HG02981 (cell line): ENCODE measurements at regions not wholly inside any gene's neighbourhood (a gene's known extent, or its start where the extent isn't known, plus 50 kb on each side); places are given as distances from the start of the nearest gene placed in this dataset.

Source experiments
- ATAC-seq: cut with Tn5 transposase; IDR thresholded peaks from one replicate; pipeline ENCODE4 v1.9.1; 2021; ENCODE audit warnings: mild to moderate bottlenecking, moderate library complexity; ENCODE audit not compliant: unreplicated experiment

DNA sequence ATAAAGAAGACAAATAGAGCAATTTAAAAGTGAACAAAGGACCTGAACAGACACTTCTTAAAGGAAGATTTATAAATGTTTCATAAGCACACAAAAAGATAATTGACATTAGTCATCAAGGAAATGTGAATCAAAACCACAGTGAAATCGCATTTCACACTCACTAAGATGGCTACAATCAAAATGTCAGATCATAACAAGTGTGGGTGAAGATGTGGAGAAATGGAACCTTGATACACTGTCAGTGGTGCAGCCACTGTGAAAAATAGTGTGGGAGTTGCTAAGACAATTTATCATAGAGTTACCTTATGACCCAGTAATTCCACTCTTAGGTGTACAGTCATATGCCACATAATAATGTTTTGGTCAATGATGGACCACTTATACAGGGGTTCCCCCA, 54.5 kb upstream of the HTR4 start:
- ATAC-seq: no peak

DNA sequence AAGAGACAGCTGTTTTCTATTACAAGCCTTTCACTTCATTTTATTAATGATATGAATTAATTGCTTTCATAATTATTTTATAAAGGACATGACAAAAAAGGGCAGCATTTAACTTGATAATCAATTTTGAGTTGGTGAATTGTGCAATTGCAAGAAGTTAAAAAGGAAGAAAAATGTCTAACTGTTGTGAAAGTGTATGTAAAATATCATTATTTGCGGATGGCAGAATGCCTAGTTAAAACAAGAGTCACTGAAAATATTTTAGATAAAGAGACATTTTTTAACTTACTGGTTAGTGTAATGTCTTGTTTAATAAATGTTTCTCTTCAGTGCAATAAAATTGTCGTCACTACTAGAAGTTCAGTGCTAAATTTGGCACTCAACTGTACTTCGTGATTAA, 57.6 kb upstream of the HTR4 start:
- no peak for ATAC-seq

DNA sequence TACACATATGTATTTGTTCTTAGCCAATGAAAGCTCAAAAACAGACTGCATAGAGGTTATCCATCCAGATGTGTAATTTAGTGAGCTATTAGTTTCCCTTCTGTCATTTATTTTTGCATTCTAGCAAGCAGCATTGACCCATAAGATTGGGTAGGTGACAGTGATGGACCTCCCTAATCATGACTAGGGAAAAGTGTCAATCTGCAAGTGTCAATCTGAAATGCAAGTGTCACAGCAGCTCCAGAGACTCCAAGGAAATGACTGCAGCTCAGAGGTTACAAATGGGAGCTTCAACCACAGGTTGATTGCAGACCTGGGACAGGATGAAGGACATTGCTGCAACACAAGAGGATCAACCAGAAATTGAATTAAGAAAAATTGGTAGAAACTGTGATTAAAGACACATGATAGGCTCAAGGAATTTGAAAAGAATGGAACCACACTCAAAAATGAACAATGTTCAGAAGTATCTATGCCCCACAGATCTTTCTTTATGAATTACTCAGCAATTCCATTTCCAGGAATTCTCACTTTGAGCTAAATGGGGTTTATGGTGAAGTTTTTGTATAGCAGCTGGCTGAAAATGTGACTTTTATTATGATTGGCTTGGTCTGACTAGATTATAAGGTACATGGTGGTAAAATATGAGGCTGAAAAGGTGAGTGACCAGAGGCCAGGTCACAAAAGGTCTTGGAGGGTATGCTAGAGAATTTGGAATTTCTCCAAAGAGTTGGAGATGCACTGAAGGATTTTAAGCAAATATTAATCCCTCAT, 59.6 kb upstream of the HTR4 start:
- no peak for ATAC-seq

DNA sequence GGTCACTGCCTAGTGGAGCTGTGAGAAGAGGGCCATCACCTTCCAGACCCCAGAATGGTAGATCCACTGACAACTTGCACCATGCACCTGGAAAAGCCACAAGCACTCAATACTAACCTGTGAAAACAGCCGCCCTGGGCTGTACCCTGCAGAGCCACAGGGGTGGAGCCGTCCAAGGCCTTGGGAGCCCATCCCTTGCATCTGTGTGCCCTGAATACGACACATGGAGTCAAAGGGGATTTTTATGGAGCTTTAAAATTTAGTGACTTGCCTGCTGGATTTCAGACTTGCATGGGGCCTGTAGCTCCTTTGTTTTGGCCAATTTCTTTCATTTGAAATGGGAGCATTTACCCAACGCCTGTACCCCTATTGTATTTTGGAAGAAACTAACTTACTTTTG, 62.4 kb upstream of the HTR4 start:
- ATAC-seq: no peak

DNA sequence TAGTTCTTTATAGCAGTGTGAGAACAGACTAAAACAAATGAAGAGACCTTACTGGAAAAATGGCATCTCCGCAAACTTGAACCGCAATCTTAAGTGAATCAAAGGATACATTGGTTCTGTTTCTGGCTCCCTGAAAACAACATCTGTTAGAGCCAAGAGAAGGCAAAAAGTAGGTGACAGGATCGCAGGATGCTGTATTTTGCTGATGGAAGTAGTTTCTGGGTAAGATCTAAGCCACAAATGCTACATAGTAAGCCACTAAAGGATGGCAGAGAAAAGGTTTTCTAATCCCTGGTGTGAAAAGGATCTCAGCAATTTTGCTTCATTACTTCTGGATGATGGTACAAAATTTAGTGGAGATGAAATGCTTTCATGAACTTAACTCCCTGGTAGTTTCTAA, 63.3 kb upstream of the HTR4 start:
- no peak for ATAC-seq

DNA sequence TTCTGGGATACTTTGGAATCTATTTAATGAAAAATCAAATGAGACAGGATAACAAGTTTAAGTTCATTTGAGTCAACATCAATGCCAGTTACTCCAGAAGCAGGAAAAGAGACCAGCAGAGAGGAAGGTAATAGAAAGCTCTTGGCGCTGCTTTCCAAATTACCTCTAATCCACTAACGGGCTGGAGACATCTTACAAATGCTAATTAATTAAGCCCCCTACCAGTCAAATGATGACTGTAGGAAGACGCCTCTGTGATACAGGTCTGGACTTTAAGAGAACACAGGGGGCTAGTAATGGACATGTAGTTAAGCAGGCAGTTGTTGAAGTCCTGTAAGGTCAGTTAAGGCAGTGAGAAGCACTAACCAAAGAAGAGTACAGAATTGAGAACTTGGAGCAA, 65.3 kb upstream of the HTR4 start:
- ATAC-seq: no peak

DNA sequence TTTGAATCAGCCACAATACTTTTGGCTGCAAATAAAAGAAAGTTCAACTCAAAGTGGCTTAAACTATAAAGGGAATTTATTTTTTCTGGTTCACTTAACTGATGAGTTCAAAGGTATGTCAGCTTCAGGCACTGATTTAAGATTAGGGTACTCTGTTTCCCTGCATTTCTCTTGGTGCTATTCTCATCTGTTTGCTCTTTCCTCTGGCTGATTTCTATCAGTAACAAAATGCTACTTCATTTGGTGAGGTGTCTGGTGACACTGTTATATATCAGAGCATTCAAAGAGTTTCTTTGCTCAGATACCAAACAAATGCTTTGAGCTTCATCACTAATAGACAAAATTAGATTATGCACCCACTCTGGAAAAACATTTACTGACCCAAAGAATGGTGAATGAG, 65.9 kb upstream of the HTR4 start:
- no peak for ATAC-seq

DNA sequence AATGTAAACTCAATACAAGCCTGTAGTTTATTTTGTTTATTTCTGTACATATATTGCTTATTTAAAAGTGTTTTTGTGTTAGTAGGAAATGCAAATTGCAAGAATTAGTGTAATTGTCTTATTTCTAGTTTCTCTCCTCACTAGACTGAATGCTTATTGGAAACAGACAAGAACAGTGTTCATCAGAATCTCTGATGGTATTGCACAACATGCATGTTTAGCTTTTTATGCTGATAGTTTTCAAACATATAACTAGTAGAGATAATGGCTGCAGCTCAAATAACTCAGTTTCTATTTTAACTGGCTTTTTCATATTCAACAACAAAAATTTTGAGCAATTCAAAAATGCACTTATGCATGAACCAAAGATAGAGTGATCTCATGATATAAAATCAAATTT, 68.8 kb upstream of the HTR4 start:
- ATAC-seq: no peak

DNA sequence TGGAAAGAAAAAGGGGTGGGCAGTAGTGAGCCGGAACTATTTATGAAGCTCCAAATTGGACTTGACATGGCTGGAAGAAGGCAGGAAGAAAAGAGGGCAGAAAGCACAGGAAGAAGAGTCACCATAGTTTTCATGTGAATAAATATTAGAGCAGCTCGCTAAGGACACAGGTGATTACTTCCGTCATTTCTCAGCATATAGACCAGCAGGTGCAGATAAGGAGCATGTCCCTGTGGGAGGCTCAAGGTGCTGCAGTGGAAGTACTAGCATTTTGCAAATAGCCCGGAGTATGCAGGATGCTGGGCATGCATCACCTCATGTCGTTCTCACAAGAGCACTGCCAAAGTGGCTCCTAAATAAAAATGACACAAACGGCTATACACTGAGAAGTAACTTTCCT, 71.3 kb upstream of the HTR4 start:
- ATAC-seq: no peak

DNA sequence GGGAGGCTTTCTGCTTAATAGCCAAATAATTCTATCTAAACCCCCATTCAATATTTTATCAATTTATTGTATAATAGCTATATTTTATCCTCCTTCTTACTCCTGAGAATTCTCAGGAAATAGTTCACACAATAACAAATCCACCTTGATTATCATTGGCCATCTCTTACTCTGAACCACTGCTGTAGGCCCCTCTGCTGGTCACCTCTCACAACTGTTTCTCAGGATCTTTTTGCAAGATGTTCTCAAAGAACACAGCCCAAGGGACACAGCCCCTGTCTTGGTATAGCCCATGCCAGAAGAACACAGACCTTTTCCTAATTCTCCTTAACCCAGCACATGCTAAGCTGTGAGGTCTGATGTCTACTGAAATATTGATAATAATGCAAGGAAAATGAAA, 74.9 kb upstream of the HTR4 start:
- ATAC-seq: no peak

DNA sequence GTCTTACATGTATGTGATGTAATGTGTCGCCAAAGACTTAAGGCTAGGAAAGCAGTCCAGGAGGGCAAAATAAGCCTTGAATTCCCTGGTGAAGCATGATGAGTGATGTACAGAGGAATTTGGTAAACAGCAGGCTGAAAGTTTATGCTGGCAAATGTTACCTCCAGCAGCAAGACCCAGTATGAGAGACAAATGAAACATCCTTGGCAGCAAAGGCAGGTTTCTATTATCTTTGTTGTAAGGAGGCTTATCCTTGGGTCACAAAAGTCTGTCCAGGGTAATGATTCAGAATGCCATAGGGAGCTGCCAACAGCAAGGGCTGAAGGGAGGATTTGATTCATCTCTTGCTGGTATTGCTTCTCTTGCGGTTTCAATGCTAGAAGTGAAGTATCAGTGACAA, 75.9 kb upstream of the HTR4 start:
- ATAC-seq: no peak

DNA sequence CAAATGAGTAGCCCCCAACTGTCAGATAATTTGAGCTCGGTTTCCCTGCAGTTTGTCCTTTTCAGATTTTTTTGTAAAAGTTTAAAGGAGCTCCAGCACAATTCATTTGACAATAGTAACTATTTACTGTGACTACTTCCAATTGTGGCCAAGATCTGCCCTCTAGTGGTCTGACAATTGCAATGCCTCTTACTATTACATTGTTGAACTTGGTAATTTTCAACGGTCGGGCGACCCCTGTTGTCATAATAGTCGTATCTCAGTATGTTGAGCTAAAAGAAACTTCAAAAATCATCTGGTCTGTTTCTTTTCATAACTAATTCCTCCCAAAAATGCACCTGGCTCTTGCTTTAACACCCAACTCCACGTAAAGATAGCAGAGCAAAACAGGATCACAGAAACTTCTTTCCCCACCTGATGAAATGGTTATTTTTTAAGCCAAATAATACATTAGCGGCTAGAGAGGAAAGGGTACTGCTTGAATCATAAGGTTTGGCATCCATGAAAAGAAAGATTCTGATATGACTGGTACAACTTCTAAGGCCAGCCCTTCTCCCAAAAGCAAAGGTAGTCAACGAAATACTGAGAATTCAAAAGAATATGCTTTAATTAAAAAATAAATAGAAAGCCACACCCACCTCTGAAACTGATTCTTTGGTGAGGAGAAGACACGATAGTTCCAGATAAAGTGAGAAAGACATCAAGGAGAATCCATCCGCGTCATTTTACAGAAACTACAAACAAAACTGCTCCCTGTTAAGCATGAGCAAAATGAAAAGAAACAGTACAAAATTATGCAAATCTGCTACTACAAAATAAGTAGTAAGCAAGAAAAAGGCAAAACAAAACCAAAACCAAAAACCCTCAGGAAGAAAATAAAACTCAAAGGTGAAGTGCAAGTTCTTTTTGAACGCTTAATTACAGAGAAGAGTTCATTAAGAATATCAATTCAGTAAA, 76.9 kb upstream of the HTR4 start:
- peak; percentile 92 for ATAC-seq

DNA sequence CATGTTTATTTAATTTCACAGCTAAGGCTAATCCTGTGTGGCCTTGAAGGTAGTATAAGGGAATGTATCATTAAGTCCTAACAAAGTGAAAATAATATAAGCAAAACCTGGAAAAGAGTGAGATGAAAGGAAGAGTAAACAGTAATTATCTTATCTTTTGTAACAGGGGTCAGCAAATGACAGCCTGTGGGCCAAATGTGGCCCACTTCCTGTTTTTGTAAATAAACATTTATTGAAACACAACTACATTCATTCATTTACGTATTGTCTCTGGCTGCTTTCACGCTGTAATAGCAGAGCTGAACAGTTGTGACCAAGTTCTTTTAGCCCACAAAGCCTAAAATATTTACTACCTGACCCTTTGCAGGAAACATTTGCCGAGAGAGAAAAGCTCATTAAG, 78.4 kb upstream of the HTR4 start:
- ATAC-seq: no peak

DNA sequence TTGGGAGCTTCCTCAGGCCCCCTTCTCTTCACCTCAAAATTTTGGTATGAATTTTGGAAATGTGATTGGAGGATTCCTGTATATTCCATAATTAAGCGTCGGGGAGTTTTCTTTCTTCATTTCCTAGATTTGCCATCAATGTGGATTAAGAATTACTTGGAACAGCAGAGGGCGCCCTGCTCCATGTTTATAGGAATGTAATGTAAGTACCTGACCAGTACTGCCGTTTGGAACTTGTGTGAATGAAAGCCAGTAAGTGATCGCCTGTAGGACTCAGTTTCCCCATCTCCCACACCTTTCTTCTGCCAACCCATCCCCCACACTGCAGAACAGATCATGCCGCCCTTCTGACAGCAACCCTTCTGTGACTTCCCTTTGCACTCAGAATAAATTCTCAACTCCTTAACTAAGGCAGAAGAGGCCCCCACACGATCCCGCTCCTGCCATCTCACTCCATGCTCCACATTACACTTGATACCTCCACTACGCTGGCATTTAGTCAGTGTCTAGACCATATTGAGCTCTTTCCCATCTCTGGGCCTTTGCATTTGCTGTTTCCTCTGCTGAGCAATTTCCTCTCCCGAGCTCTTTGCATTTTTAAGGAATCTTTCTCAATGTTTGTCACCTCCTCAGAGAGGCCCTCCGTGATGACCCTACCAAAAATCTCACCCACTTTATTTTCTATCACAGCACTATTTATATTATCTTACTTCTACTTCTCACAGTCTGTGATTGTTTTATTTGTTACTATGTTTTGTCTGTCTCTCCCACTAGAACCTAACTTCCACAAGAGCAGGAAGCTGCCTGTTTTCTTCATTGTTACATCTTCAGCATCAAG, 79.5 kb upstream of the HTR4 start:
- peak; percentile 29 for ATAC-seq

DNA sequence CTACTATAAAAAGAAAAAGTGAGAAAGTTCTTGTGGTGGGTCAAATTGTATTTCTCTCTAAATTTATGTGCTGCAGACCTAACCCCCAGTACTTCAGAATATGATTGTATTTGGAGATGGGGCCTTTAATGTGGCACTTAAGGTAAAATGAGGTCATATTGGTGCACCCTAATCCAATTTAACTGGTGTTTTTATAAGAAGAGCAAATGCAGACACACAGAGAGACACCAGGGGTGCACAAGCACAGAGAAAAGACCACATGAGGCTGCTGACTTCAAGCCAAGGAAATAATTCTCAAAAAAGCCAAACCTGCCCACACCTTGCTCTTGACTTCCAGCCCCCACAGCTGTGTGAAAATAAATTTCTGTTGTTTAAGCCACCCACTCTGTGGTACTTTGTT, 80.2 kb upstream of the HTR4 start:
- no peak for ATAC-seq

DNA sequence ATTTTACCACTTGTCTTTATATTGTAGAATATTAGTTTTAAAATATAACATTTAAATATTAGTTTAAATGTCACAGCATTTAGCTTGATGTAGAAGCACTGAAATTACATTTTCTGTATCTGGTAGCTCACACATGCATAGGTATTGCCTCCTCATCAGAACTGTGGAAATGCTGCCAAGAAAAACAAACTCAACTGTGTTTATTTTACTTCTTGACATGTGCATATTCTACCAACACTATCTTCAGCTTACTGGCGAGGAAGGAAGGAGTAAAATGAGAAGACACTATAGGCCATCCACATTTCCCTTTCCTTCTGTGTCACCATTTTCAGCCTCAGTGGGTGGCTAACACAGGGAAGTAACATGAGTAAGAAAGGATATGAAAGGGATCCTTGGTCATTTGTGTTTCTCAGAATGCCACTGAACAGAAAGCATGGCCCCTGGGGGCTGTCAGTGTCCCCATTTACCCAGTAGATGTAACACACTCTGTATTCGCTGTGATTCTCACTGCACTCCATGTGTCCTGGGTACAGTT, 81.0 kb upstream of the HTR4 start:
- ATAC-seq: no peak

DNA sequence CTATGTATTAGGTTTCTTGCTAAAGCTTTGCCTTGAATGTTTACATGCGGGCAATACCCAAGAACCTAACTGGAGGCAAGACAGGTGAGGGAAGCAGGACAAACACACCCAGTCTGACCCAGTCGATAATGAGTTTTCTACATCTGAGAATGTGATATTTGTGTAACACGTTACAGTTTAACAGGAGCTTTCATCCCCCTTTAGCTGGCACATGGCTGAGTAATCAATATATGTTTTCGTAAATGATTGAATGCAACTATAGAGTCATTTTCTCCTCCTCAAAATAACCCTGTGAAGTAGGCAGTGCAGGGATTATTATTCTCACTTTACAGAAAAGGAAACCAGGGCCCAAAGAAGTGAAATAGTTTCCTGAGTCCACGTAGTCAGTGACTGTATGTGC, 84.7 kb upstream of the HTR4 start:
- ATAC-seq: peak; percentile 30

DNA sequence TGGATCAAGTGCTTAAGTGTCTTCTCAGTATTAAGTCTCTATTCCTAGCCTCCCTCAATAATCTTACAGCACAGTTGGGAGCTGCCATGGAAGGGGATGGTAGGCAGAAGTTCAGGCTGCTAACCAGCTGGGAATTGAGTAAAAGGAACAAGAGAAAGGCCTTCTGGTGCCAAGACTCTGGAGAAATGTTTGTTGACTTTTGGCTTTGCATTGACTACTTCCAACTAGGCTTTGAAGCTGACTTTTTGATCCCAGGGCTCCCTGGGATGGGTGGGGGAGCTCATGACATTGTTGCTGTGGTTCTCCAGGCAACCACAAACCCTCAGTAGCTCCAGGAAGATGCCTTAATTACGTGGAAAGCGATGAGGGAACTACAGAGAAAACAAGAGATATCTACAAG, 85.2 kb upstream of the HTR4 start:
- no peak for ATAC-seq

DNA sequence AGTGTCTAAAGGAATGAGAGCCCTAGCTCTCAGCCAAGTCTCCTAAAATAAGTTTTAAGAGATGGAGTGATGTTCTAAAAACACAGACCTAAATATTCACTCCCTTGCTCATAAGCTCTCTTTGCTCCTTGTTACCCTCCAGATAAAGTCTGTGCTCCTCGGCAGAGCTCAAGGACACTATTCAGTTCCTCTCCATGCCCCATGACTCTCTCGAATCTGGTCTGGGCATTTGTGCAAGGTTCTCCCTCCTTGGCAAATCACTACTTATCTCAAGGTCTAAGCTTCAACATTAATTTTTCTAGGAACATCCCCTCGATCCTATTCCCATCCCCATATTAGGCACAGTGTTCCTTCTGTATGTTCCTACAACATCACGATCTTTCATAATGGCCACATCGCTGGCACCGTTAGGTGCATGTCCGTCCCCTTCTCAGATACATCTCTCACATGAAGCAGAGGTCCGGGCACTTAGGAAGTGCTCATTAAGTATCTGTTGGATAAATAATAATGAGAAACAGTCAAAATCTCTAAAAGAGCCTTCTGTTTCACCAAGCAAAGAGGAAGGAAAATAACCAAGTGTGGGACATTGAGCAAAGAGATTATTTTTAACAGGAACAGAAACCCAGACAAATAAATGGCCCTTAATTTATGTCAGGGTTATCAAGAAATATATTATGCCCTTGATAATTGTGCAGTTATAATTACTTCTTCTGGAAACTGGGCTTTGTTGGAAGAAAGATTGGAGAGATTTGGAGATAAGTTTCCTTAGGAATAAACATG, 85.9 kb upstream of the HTR4 start:
- no peak for ATAC-seq
